T-helper 2 cell (primary cell): ENCODE measurements at regions not wholly inside any gene's neighbourhood (a gene's known extent, or its start where the extent isn't known, plus 50 kb on each side); places are given as distances from the start of the nearest gene placed in this dataset.

ENCODE experiments used
- DNase-seq, 5 experiments: peaks; one replicate each; pipeline versions ENCODE4 v3.0.0 to v3.0.0-alpha.2; 2012 to 2022

DNA sequence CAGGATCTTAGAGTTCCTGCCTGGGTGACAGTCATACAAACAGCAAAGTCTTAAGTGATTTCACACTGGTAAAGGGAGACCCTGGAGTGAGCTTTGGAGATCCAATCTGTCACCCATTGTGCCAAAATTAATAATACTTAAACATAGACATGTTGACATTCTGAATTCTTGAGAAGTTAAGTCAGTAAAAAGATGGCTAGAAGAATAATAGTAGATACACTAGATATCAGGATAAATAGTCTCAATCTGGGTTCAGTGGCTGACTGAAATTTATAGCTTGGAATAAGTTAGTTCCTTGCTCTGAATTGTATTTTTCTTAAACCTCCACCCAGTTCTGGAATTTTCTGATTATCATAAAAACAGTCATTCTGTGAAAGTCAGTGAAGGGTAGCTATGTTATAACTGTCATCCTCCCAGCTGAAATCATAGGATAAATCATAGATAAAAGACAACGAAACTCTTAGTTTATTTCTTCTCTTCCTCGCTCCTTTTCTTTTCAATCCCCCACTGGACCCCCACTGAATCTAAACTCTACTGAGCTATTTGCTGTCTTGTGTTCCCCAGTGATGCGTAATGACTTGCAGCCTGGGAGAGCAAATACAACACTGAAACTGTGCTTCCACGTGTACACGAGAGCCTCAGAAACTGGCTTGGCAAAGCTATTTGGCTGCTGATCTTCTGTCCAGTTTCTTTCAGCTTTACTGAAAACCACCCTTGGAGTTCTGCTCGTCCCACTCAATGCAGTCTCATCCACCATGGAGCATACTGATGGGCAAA, 175.4 kb upstream of the TP63 start:
- no peak for DNase-seq

DNA sequence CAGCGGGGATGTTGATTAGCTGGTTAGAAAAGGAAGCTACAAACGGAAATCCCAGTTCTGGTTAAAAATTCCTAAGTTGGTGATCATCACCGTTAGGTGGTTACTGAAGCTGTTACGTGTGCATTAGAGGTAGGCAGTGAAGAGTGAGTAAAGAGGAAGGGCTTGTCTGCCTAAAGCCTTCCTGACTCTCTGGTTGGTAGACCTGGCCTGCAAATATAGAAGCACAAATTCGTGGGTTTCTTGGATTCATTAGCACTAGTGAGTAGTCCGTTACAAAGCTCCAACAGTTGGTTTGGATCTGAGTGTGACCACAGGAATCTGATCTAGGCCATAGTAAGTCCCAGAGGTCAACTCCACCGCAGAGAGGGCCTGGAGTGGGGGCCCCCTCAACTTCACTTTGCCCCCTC, 174.0 kb upstream of the TP63 start:
- no peak for DNase-seq

DNA sequence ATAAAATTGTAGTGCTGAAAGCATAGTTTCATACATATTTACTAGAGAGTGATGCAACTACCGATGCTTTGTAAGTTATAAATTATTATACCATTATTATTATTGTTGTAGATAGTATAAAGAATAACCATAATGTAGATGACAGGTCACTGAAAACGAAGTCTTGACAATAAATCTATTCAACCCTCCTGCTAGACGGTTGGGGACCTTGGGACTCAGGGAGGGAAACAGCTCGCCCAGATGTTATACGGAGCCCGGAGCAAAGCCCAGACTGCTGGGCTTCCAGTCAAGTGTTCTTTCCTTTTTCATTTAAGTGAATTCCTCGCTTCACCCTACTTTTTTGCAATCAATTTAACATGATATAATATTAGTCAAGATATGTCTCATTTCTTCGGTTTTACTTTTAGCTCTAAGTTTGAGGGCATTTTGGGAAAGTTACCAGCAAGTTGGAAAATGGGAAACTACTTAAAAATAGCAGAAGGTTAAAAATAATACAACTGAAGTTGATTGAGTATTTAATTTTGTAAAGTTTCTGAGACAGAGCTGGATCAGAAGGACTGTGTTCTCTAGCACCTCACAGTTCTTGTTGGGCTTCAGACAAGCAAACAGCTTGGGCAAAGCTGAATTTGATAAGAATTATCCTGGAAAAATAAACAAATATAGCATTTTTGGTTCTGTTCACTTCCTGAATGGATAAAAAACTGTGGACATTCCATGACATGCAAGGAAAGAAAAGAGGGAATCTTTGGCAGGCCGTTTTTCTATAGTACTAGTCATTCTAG, 173.4 kb upstream of the TP63 start:
- no peak for DNase-seq

DNA sequence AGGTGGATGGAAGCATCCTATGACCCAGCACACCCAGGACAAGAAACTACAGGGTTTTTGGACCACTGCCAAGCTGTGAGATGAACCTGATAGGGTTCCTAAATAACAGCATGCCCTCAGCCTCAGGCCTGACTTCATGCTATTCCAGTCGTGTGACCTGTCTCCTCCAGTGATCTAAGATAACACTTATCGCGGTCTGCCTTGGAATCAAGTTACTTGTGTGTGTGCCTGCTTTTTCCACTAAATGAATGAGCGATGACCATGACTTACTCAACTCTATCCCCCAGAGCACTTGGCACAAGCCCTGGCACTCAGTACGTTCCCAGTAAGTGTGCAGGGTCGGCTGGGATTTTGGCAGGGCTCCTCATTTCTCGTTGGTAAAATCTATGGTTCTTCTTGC, 172.7 kb upstream of the TP63 start:
- no peak for DNase-seq

DNA sequence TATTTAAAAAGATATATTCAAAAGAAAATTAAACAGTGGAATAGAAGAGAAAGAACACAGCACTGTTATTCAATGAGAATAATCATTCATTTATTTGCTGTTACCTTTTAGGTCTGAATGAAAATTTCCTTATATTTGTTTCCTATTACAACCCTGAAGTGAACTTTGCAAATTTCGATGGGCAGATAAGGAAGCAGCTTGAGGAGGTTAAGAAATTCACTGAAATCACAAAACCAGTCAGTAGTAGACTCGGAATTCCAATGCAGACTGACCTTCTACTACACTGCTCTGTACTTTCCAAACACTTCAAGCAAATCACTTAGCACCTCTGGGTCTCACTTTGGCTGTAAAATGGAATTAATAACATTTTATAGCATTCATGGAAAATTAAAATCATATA, 172.0 kb upstream of the TP63 start:
- DNase-seq: no peak

DNA sequence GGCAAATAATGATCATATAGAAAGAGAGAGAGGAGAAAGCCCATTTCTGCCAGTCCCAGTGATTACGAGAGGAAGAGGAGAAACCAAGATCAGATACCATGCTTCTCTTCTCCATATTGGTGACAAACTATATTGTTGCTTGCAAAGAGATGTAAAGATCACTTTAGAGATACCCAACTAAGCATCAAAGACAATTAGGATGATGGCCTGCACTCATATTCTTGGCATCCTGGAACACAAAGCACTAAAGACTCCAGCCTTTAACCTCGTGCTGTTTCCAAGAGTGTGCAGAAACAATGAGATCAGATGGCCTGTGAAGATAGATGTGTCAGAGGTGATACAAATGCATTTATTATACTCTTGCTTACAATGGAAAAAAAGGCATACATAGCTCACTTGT, 170.7 kb upstream of the TP63 start:
- DNase-seq: no peak

DNA sequence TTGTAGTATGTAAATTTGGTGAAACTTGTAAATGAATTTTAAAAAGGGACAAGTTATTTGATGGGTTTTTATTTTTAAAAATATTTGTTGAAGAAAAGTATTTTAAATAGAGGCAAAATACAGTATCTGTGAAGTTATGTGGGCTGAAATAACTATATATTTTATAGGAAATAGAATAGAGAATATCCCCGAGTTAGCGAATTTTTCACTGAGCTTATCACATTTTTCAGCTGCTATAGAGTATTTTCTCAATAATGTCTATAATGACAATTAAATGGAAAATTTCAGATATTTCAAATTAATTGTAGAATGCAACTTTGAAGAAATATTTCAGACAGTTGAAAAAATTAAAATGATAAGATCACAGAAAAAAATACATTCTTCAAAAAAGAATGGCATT, 166.4 kb upstream of the TP63 start:
- no peak for DNase-seq

DNA sequence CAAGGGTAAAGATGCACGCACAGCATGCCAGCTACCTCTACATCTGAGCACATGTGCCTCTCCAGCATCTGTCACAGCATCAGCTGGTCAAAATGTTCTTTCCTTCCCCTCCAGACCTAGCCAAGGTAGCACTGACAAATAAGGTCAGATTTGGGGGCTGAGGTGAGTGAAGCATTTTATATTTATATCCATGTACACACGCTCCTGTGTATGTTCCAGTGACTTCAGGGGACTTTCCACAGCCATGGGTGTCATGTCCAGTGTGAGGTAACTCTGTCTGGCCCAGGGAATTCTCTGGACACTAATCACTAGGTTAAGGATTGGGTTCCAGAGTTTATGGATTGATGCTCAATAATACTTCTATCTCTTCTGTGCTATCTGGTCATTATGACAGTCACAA, 165.2 kb upstream of the TP63 start:
- DNase-seq: no peak

DNA sequence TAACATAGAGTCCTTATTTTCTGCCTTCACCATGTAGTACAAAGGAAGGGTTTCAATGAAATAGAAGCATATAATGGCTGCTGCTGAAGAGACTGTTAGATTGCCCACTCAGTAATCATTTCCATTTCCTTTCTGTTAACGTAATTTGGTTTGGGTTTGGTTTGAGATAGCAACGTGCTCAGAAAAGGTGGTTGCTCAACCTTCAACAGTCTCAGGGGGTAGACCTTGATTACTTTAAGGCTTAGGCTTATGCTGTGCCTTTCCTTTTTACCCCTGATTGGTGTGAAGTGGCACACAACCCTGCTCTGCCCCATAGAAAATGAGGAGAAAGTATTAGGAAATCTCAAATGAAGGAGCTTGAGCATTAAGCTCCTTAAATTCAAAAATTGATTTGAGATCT, 163.7 kb upstream of the TP63 start:
- peak in 1 of 5 experiments; percentile 41 for DNase-seq

DNA sequence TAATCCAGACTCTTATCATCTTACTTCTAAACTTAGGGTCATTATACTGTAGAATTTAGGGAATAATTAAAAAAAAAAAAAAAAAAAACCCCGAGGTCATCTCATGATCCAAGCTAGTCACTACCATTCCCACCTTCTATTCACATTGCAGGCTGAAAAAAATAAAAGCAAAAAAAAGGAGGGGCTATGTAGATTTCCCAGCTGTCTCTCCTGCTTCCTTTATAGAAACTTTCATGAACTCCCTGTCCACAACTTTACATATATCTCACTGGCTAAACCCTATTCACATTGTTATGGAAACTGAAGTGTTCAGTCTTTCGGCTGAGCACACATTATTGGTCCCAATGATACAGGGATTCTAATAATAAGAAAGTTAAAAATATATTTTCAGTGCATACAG, 156.2 kb upstream of the TP63 start:
- no peak for DNase-seq

DNA sequence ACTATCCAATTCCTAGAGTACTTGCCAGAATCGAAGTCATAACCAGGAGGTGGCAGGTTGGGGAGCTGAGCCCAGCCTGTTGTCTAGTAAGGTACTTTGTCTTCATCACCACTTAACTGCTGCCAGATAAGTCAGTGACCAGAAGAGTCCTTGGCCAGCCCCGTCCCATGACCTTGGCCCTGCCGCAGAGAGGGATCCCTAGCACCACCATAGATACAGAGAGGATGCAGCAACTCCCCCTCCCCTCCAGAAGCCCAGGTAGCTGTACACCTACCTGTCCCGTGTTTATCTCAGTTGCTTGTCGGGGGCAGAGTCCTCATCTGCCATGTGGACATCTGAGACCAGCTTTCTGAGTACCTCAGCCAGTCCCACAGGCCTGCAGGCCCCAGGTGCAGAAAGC, 153.6 kb upstream of the TP63 start:
- no peak for DNase-seq

DNA sequence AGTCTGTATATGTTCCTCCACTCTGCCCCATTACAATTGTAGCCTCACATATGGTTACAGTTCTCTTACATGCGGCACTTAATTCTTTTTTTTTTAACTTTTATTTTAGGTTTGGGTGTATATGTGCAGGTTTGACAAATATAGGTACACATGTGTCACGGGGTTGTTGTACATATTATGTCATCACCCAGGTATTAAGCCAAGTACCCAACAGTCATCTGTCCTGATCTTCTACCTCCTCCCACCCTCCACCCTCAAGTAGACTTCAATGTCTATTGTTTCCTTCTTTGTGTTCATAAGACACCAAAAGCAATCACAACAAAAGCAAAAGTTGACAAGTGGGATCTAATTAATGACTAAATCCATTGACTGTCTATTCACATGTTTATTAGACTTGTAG, 144.6 kb upstream of the TP63 start:
- no peak for DNase-seq

DNA sequence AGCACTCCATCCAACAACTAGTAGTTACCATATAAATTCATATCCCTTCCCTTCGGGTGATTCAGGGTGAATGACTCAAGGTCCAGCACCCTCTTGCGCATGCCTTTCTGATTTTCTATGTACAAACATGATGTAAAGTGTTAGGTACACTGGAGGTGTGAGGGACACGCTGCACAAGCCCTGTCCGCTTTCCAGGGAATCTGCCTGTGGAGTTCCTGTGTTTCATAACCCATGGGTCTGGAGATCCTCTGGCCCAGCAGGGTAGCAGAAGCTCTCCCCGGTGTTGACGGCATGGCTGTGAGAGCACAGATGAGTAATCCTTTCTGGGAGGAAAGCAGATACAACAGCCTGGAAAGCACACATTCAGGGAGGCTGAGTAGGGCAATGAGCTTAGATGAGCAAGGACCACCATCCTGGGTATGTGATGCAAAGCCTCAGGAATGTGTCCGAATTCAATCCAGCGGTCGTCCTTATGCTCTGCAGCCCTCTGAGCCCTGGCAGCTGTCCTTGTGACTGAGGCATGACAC, 142.9 kb upstream of the TP63 start:
- DNase-seq: no peak

DNA sequence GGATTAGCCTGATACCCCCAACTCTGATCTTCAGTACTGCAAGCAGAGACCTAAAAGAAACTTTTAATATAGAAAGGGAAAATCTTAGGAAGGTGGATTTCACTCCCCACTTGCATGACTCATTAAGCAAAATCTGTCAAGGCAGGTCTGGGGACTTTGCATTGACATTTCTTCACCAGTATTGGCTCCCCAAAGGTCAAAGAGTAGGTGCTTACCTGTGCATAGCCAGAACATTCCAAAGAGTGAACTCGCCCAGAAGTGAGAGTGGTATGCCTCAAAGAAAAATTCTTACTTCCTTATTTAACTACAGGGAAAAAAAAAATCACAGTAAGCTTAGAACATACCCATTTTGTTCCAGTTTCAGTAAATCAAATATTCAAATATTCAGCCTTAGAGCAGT, 140.9 kb upstream of the TP63 start:
- no peak for DNase-seq

DNA sequence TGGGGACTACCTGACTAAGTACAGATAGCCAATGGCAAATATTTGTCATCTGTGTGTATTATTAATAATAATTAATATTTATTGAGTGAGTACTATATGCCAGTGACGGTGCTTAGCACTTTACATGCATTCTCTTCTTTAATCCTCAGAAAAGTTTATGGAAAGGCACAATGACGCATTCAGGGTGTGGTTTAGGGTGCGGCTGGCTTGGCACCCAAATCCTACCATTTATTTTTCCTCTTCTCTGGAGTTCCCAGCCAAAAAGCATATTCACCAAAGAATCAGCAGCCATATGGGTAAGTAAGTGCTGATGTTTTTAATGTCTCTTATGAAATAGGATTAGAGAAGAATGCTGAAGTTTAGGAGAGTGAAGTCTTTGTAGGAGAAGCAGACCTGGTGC, 140.4 kb upstream of the TP63 start:
- no peak for DNase-seq

DNA sequence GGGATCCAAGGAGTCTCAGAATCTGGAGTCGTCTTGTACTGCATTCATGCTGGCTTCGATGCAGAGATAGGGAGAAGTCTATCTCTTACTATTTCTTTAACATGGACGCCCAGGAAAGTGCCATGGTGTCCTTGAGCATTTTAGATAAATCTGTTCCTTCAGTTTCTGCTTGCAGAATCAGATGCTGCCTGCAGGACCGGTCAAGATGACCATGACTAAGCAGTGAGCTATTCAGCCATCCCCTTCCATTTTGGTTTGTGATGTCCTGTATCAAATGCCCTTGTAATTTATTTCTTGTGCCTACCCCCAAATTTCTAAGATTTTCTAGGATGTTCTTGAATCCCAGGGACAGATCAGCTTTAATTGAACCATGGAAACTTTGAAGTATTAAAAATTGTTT, 139.4 kb upstream of the TP63 start:
- DNase-seq: no peak

DNA sequence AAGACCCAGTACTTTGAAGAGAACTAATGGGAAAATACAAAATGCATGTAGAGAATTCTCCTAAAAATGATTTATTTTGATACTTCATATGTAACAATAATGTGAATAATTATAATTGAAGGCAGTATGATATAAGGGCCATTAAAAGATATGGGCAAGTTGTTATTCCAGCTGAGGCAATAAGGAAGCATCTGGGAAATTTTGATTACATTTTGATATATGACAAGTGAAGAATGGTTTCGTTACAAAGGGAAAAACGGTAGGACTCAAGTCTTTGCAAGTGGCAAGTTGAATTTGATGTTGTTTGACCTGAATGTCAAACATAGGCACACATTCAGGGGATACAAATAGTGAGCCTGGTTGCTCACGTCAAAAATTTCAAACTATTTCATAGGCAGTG, 137.9 kb upstream of the TP63 start:
- DNase-seq: no peak

DNA sequence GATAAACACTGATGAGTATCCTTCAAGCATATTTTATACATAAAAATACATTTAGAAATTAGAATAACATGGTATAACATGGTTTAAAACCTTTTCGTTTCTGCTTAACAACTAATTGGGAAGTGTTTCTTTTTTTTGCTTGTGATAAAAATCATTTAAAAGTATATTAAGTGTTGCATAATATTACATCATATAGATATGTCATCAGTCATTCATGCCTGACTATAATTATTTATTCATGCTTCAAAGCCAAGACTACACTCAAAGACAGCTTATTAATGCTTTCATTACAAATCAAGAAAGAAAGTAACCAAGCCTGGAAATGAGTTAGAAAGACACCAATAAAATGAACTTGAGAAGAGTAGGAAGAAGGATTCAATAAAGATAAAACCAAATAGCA, 136.6 kb upstream of the TP63 start:
- no peak for DNase-seq

DNA sequence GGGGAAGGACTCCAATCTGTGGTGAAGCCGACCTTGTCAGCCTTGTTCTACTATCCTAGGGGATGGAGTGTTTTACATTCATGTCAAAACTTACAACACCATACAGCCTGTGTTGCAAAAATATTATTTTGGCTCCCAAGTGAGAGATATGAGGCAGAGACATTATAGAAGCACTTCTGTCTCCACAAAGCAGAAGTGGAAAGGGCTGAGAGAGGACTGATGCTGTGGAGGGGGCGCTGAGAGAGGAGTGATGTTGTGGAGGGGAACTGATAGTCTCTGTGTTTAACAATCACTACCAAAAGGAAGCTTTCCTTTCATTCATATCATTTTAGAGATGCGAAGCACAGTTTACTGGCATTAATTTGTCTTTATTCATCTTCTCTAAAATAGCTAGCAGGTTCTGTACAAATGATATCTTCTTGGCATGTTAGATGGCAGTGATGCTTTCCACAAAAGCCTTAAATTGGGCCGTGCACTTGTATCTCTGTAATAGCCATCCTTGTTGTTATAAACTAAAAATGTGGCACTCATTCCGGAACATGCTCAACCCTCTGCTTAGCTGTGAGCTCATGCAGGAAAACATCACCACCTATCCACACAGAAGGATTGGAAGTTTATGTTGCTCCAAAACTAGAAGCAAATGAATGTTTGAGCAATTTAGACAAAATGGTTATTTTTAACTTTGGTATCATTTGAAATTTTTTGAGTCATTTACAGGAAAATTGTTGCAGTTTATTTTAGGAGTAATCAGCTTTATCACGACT, 134.6 kb upstream of the TP63 start:
- DNase-seq: no peak

DNA sequence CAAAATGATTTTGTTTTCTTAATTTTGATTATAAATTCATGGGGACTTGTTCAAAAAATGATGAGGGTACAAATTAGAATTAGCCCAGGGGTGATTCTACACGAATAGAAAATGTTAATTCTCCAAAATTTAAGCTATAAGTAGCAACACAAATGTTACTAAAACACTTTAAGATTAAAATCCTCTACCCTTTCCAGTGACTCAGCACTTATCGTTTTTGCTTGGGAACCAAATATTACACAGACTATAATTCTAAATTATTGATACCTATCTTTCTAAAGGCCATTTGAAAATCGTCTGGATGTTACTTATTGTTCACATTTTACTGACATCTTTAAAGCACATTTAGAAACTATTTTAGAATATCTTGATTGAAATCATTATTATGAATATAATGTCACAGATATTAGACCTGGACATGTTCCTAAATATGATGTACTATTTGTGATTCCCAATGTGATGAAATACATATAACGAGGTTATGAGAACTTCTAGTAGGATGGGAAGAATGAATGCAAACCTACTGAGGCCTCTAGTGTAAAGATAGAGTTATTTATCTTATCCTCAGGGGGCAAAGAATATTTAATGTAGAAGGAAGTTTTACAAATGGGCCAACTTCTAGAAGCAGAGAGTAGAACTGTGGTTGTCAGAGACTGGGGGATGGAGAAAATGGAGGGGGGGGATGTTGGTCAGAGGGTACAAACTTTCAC, 132.0 kb upstream of the TP63 start:
- DNase-seq: no peak

DNA sequence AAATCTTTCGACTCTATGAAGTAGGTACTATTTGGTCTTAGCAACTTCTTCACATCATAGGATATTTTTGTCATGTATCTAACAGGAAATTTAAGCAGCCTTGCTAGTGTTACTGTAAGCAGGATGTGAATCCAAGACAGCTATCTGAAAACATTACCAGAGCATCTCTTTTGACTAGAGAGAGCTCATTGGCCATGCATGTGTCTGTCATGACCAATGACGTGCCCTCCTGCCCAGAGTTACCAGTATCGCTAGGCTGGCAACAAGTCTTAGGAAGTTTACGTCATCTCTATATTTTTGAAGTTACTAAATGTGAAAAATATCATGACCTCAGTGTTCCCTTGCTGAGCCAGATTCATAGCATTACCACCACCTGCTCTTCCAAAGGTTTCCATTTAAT, 130.9 kb upstream of the TP63 start:
- no peak for DNase-seq

DNA sequence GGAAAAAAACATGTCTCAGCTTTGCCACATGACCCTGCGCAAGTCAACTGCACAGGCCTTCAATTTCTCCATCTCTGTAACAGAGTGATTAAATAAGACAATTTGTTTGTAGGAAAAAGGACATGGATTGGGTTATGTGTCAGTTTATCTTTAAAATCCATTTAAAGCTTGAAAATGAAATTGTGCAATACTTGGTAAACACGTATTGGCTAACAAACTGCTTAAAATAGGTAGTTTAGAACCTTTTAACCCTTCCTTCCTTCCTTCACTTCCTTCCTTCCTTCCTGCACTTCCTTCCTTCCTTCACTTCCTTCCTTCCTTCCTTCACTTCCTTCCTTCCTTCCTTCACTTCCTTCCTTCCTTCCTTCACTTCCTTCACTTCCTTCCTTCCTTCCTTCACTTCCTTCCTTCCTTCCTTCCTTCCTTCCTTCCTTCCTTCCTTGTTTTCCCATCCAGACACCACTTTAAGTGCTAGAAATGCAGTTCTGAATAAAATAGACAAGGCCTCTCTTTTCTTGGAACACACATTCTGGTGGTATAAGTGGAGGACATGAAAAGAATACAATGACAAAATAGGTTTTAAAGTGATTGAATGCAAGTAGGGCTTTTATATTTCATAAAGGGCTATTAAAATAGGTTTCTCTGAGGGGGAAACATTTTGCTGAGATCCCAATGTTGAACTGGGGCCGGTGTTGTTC, 130.2 kb upstream of the TP63 start:
- DNase-seq: no peak
